ENCODE measurements at regions not wholly inside any gene's neighbourhood (a gene's known extent, or its start where the extent isn't known, plus 50 kb on each side); places are given as distances from the start of the nearest gene placed in this dataset.

- TF ChIP-seq POLR2AphosphoS5 (IDR thresholded peaks at IDR 0.05; ENCODE audit: borderline replicate concordance, low read depth, low read length) (no peak), EZH2 (IDR thresholded peaks at IDR 0.05) (no peak)
These were observed 171.1 kb upstream of the TMEM196 start for GRCh38 chr7:19944363-19945120.
